HL-60 (cell line): ENCODE measurements at regions not wholly inside any gene's neighbourhood (a gene's known extent, or its start where the extent isn't known, plus 50 kb on each side); places are given as distances from the start of the nearest gene placed in this dataset.

ENCODE experiments used
- DNase-seq, 2 experiments: peaks; one replicate each; pipeline ENCODE4 v3.0.0-alpha.2; 2010 to 2020; ENCODE audit warnings: low read depth in 1 of 2, low spot score in 1 of 2
- H3K27ac ChIP-seq: fragments of 250-450 bp; sonication (Bioruptor Pico); replicated peaks from 2 replicates; pipeline ENCODE4 v1.5.1; 2020; ENCODE audit warnings: mild to moderate bottlenecking, moderate library complexity
- H3K27me3 ChIP-seq: fragments of 250-450 bp; sonication (Bioruptor Pico); 2 replicates; pipeline ENCODE4 v1.5.1; 2021; ENCODE audit warnings: mild to moderate bottlenecking, moderate library complexity; ENCODE audit not compliant: insufficient read depth, poor library complexity, severe bottlenecking
- H3K4me3 ChIP-seq: replicated peaks from 2 replicates; pipeline ENCODE4 v1.5.1; 2011; ENCODE audit warnings: mild to moderate bottlenecking, control low read depth, low read length; ENCODE audit not compliant: insufficient read depth
- CTCF ChIP-seq: IDR thresholded peaks from one replicate; pipeline ENCODE4 v1.5.1; 2011; ENCODE audit warnings: low read length, control low read depth, inconsistent platforms; ENCODE audit not compliant: insufficient read depth
- GABPA ChIP-seq: IDR thresholded peaks from 2 replicates; pipeline ENCODE4 v1.6.1; 2012; ENCODE audit warnings: low read depth
- POLR2AphosphoS5 ChIP-seq: IDR thresholded peaks from 2 replicates; pipeline ENCODE4 v1.6.1; 2012; ENCODE audit warnings: low read depth
- SPI1 ChIP-seq: IDR thresholded peaks from 2 replicates; pipeline ENCODE4 v1.6.1; 2012; ENCODE audit warnings: low read depth, mild to moderate bottlenecking, borderline replicate concordance
- TF ChIP-seq, protein P1 (sequence below): IDR thresholded peaks from 2 replicates; pipeline ENCODE4 v1.6.1; 2012; ENCODE audit warnings: low read depth; ENCODE audit not compliant: insufficient replicate concordance

DNA sequence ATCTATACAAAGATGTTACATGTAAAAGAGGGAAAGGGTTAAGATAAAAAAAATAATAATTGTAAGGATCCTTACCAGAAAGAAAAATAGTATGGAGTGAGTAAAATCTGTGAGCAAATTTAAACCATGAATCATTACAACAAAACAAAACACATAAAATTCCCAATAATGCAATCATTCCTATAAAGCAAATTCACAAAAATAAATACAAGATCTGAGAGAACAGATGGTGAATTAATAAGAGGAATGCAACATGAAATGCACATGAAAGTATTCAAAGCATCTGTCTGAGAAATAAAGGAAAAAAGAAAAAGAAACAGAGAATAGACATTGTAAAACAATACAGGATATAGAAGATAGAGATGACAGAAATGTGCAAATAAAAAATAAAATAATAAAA, 681.5 kb upstream of the KLHL1 start:
- Histone ChIP-seq H3K27ac (no peak overlapping the region), H3K4me3 (no peak overlapping the region), H3K27me3 (no peaks in the 10 kb centered on the region)
- TF ChIP-seq POLR2AphosphoS5 (no peak), GABPA (no peak), CTCF (no peak), SPI1 (no peak)
- TF ChIP-seq, protein P1, sequence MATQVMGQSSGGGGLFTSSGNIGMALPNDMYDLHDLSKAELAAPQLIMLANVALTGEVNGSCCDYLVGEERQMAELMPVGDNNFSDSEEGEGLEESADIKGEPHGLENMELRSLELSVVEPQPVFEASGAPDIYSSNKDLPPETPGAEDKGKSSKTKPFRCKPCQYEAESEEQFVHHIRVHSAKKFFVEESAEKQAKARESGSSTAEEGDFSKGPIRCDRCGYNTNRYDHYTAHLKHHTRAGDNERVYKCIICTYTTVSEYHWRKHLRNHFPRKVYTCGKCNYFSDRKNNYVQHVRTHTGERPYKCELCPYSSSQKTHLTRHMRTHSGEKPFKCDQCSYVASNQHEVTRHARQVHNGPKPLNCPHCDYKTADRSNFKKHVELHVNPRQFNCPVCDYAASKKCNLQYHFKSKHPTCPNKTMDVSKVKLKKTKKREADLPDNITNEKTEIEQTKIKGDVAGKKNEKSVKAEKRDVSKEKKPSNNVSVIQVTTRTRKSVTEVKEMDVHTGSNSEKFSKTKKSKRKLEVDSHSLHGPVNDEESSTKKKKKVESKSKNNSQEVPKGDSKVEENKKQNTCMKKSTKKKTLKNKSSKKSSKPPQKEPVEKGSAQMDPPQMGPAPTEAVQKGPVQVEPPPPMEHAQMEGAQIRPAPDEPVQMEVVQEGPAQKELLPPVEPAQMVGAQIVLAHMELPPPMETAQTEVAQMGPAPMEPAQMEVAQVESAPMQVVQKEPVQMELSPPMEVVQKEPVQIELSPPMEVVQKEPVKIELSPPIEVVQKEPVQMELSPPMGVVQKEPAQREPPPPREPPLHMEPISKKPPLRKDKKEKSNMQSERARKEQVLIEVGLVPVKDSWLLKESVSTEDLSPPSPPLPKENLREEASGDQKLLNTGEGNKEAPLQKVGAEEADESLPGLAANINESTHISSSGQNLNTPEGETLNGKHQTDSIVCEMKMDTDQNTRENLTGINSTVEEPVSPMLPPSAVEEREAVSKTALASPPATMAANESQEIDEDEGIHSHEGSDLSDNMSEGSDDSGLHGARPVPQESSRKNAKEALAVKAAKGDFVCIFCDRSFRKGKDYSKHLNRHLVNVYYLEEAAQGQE = no peak
- no peak for DNase-seq

DNA sequence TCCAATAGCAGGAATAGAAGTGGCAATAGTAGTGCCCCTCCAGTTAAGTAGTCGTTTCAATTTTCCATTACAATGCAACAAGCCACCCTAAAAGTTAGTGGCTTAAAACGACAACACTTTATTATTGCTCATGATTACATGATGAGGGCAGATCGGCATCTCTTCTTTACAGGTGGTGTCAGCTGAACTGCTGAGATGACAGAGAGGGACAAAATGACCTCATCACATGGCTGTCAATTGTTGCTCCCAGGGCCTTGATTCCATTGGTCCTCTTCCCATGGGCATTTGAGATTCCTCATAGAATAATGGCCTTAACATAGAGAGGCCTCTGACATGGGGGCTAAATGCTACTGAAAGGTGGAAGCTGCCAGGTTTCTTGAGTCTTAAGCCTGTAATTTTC, 679.8 kb upstream of the KLHL1 start:
- no peaks in the 10 kb centered on the region for H3K27me3 ChIP-seq
- no peak for DNase-seq
- H3K4me3 ChIP-seq = no peak overlapping the region
- TF ChIP-seq GABPA (no peak), SPI1 (no peak), CTCF (no peak), POLR2AphosphoS5 (no peak)
- TF ChIP-seq, protein P1 = no peak
- H3K27ac ChIP-seq = no peak overlapping the region

DNA sequence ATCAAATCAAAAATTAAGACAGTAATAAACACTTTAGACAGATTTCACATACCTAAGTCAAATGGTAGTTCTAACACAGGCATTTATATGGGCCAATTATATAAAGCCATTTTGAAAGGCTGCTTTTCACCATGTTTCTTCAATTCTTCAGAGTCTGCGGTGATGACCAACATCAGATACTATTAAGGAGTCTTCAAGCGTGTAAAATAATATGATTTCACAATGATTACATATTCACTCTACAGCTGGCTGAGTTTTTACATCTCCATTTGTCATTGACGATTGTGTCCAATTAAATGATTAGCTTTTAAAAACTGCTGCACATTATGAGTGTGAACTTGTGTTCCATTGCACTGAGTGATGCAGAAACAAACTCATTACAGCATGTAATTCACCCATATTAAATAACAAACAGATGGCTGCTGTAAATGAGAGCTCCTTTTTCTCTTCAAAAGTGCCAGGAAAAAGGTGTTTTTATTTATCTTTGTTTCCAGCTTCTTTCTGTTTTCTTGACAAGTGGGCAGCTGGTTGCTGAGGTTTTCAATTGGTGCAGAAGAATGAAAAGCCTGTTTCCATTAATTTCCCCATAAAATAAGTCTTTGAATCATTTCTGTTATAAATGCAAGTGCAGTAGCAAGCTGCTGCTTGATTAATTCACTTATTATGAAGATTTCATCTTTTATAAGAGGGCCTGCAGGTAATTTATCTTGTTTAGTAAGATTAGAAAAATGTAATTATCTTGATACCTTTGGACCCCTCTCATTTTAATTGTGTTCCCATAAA, 676.1 kb upstream of the KLHL1 start:
- no peak for DNase-seq
- Histone ChIP-seq H3K4me3 (no peak overlapping the region), H3K27me3 (no peaks in the 10 kb centered on the region), H3K27ac (no peak overlapping the region)
- no peak for TF ChIP-seq CTCF
- no peak for TF ChIP-seq POLR2AphosphoS5
- TF ChIP-seq SPI1 = no peak
- TF ChIP-seq, protein P1 = no peak
- TF ChIP-seq GABPA = no peak
